HEK293 (cell line): ENCODE measurements at regions not wholly inside any gene's neighbourhood (a gene's known extent, or its start where the extent isn't known, plus 50 kb on each side); places are given as distances from the start of the nearest gene placed in this dataset.
A peak's percentile ranks its signal among the peaks of the same experiment; 100 is the strongest.

ENCODE experiments used
- CTCF ChIA-PET: fragments of 350-600 bp; formaldehyde crosslinking; extraction: SDS; loops from one replicate; lab custom pipeline; 2021; ENCODE audit warnings: antibody characterized with exemption; lab: Yijun Ruan, JAX
- POLR2A ChIA-PET: fragments of 300-600 bp; formaldehyde crosslinking; extraction: SDS; loops from one replicate; lab custom pipeline; 2020; ENCODE audit warnings: antibody characterized with exemption, inconsistent platforms; lab: Yijun Ruan, JAX
- H3K27ac ChIP-seq: fragments of 200-500 bp; sonication (Bioruptor generic); 2 replicates; pipeline ENCODE4 v1.5.1; 2014; ENCODE audit warnings: low read depth, low read length, control low read depth, inconsistent platforms; ENCODE audit errors: extremely low read depth
- H3K36me3 ChIP-seq, 2 experiments: fragments of 200-500 bp in 1 of 2; sonication (Bioruptor generic) in 1 of 2; 1 replicate in 1 of 2; 2 replicates in 1 of 2; pipeline ENCODE4 v1.5.1; 2014 to 2017; ENCODE audit warnings: inconsistent platforms in 2 of 2, low read length in 2 of 2; ENCODE audit not compliant: control insufficient read depth in 2 of 2, insufficient read depth in 1 of 2
- H3K4me1 ChIP-seq: fragments of 200-500 bp; sonication (Bioruptor generic); 2 replicates; pipeline ENCODE4 v1.5.1; 2014; ENCODE audit warnings: mild to moderate bottlenecking, low read length, inconsistent platforms; ENCODE audit not compliant: control insufficient read depth, insufficient read depth
- H3K4me3 ChIP-seq: 2 replicates; pipeline ENCODE4 v1.5.1; 2011; ENCODE audit warnings: low read depth, mild to moderate bottlenecking, control low read depth, low read length, moderate library complexity
- H3K9me3 ChIP-seq: fragments of 200-500 bp; sonication (Bioruptor generic); 2 replicates; pipeline ENCODE4 v1.5.1; 2014; ENCODE audit warnings: low read depth, low read length, inconsistent platforms; ENCODE audit not compliant: control insufficient read depth, insufficient read depth
- FEZF1 ChIP-seq: fragments of 450-650 bp; formaldehyde crosslinking; IDR thresholded peaks from 2 replicates; pipeline ENCODE4 v1.5.1; 2016; ENCODE audit warnings: missing biosample characterization, missing genetic modification characterization
- GLIS2 ChIP-seq: fragments of 450-650 bp; formaldehyde crosslinking; IDR thresholded peaks from 2 replicates; pipeline ENCODE4 v1.5.1; 2016; ENCODE audit warnings: missing biosample characterization, missing genetic modification characterization
- MEIS1 ChIP-seq: sonication (generic); formaldehyde crosslinking; IDR thresholded peaks from 2 replicates; pipeline ENCODE4 v1.8.1; 2022; ENCODE audit warnings: missing genetic modification reagents, mild to moderate bottlenecking, borderline replicate concordance
- MYNN ChIP-seq: fragments of 450-650 bp; formaldehyde crosslinking; IDR thresholded peaks from 2 replicates; pipeline ENCODE4 v1.5.1; 2016; ENCODE audit warnings: missing biosample characterization, missing genetic modification characterization, borderline replicate concordance
- MZF1 ChIP-seq: fragments of 450-650 bp; formaldehyde crosslinking; IDR thresholded peaks from 2 replicates; pipeline ENCODE4 v1.5.1; 2017; ENCODE audit warnings: missing biosample characterization, missing genetic modification characterization, borderline replicate concordance
- OSR2 ChIP-seq: fragments of 450-650 bp; formaldehyde crosslinking; IDR thresholded peaks from 2 replicates; pipeline ENCODE4 v1.5.1; 2016; ENCODE audit warnings: missing biosample characterization, missing genetic modification characterization
- ZBTB17 ChIP-seq: fragments of 450-650 bp; formaldehyde crosslinking; IDR thresholded peaks from 2 replicates; pipeline ENCODE4 v1.5.1; 2016; ENCODE audit warnings: missing biosample characterization, missing genetic modification characterization
- ZBTB20 ChIP-seq: fragments of 450-650 bp; formaldehyde crosslinking; IDR thresholded peaks from 2 replicates; pipeline ENCODE4 v1.5.1; 2016; ENCODE audit warnings: missing biosample characterization, missing genetic modification characterization
- ZFP37 ChIP-seq: fragments of 450-650 bp; formaldehyde crosslinking; IDR thresholded peaks from 2 replicates; pipeline ENCODE4 v1.5.1; 2016; ENCODE audit warnings: missing biosample characterization, missing genetic modification characterization
- ZNF10 ChIP-seq: fragments of 450-650 bp; formaldehyde crosslinking; IDR thresholded peaks from 2 replicates; pipeline ENCODE4 v1.5.1; 2017; ENCODE audit warnings: missing biosample characterization, missing genetic modification characterization
- ZNF138 ChIP-seq: fragments of 450-650 bp; formaldehyde crosslinking; IDR thresholded peaks from 2 replicates; pipeline ENCODE4 v1.5.1; 2016; ENCODE audit warnings: missing biosample characterization, missing genetic modification characterization, borderline replicate concordance
- ZNF140 ChIP-seq: fragments of 450-650 bp; formaldehyde crosslinking; IDR thresholded peaks from 2 replicates; pipeline ENCODE4 v1.5.1; 2016; ENCODE audit warnings: missing biosample characterization, missing genetic modification characterization
- ZNF16 ChIP-seq: fragments of 450-650 bp; formaldehyde crosslinking; IDR thresholded peaks from 2 replicates; pipeline ENCODE4 v1.5.1; 2016; ENCODE audit warnings: low read depth, missing biosample characterization, missing genetic modification characterization
- ZNF184 ChIP-seq: fragments of 450-650 bp; IDR thresholded peaks from 2 replicates; pipeline ENCODE4 v1.5.1; 2018; ENCODE audit warnings: missing biosample characterization, mild to moderate bottlenecking, missing genetic modification characterization
- ZNF302 ChIP-seq: fragments of 450-650 bp; formaldehyde crosslinking; IDR thresholded peaks from 2 replicates; pipeline ENCODE4 v1.5.1; 2016; ENCODE audit warnings: missing biosample characterization, missing genetic modification characterization, low read depth
- ZNF37A ChIP-seq: fragments of 450-650 bp; IDR thresholded peaks from 2 replicates; pipeline ENCODE4 v1.5.1; 2018; ENCODE audit warnings: missing biosample characterization, missing genetic modification characterization
- ZNF473 ChIP-seq: fragments of 450-650 bp; formaldehyde crosslinking; IDR thresholded peaks from 2 replicates; pipeline ENCODE4 v1.5.1; 2017; ENCODE audit warnings: missing biosample characterization, missing genetic modification characterization
- ZNF510 ChIP-seq: fragments of 450-650 bp; formaldehyde crosslinking; IDR thresholded peaks from 2 replicates; pipeline ENCODE4 v1.5.1; 2018; ENCODE audit warnings: mild to moderate bottlenecking, missing genetic modification characterization, missing biosample characterization; ENCODE audit not compliant: insufficient replicate concordance
- ZNF521 ChIP-seq: fragments of 450-650 bp; formaldehyde crosslinking; IDR thresholded peaks from 2 replicates; pipeline ENCODE4 v1.5.1; 2017; ENCODE audit warnings: missing biosample characterization, mild to moderate bottlenecking, missing genetic modification characterization
- ZNF621 ChIP-seq: fragments of 450-650 bp; formaldehyde crosslinking; IDR thresholded peaks from 2 replicates; pipeline ENCODE4 v1.5.1; 2017; ENCODE audit warnings: missing biosample characterization, missing genetic modification characterization
- ZNF654 ChIP-seq: fragments of 450-650 bp; formaldehyde crosslinking; IDR thresholded peaks from 2 replicates; pipeline ENCODE4 v1.5.1; 2016; ENCODE audit warnings: low read depth, missing biosample characterization, missing genetic modification characterization
- ZXDB ChIP-seq: fragments of 450-650 bp; formaldehyde crosslinking; IDR thresholded peaks from 2 replicates; pipeline ENCODE4 v1.5.1; 2016; ENCODE audit warnings: missing biosample characterization, missing genetic modification characterization
- TF ChIP-seq, protein P1 (sequence below): fragments of 450-650 bp; formaldehyde crosslinking; IDR thresholded peaks from 2 replicates; pipeline ENCODE4 v1.5.1; 2016; ENCODE audit warnings: missing biosample characterization, missing genetic modification characterization
- TF ChIP-seq, protein P2 (sequence below): fragments of 450-650 bp; formaldehyde crosslinking; IDR thresholded peaks from 2 replicates; pipeline ENCODE4 v1.5.1; 2016; ENCODE audit warnings: missing biosample characterization, missing genetic modification characterization, low read depth
- TF ChIP-seq, protein P3 (sequence below): fragments of 450-650 bp; formaldehyde crosslinking; IDR thresholded peaks from 2 replicates; pipeline ENCODE4 v1.5.1; 2016; ENCODE audit warnings: missing biosample characterization, missing genetic modification characterization

DNA sequence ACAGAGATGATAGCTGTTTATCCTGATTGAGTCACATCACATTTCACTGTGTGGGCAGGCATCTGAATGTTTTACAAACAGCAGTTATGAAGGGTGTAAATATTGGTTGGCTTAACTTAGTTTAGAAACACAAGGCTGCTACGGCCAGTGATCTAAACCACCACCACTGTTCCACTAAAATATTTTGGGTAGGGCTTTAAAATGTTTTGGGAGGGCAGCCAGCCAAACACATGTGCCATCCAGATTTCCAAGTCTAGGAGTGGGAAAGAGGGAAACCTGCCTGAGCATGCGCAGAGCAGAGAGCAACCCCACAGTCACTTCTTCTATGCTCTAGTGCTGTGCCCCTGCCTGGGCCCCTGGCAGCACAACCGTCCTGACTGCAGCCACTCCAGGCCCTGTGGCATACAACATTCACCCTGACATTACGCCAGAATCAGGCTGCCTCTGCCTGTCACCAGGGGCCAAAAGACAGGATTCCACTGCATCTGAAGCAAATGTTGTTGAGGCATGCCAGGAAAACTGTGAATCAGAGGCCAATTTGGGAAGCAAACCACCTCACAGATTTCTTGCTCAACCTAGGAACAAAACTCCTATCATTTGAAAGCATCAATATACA is 74.8 kb upstream of the COL5A2 start:
- H3K27ac ChIP-seq, result no peak overlapping the region
- ChIA-PET CTCF (no interaction called here), POLR2A (no interaction called here)
- H3K4me3 ChIP-seq, result no peak overlapping the region
- TF ChIP-seq GLIS2, result no peak
- no peak for TF ChIP-seq OSR2 (tag by site-specific recombination)
- peak; percentile 62; the same call in 1 of the 2 replicates for TF ChIP-seq ZBTB20 (tag by site-specific recombination)
- H3K9me3 ChIP-seq, result no peaks in the 10 kb centered on the region
- H3K4me1 ChIP-seq, result no peaks in the 10 kb centered on the region
- no peaks in the 10 kb centered on the region for H3K36me3 ChIP-seq

DNA sequence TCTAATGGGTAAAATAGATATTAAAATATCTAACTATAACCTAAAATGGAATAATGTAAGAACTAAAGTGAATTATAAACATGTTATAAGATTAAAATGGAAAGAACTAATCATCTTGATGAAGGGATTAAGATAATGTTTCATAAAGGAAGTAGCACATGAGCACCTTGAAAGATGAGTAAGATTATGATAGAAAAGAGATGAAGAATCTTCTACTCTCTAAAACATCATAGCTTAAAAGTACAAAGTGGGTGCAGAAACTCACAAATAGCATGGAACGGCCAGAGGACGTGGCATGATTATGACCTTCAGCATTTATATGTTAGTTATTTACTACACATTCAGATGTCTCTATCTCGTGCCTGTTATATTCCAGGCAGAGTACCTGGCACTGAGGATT is 76.2 kb upstream of the COL5A2 start:
- H3K4me3 ChIP-seq, result no peak overlapping the region
- H3K36me3 ChIP-seq, result no peaks in the 10 kb centered on the region
- ChIA-PET POLR2A (no interaction called here), CTCF (no interaction called here)
- TF ChIP-seq ZNF521 (tag by site-specific recombination) (no peak), ZNF302 (tag by site-specific recombination) (no peak), ZNF16 (tag by site-specific recombination) (no peak), ZNF184 (tag by site-specific recombination) (no peak), MEIS1 (CRISPR knock-in tag) (no peak)
- TF ChIP-seq, protein P1, sequence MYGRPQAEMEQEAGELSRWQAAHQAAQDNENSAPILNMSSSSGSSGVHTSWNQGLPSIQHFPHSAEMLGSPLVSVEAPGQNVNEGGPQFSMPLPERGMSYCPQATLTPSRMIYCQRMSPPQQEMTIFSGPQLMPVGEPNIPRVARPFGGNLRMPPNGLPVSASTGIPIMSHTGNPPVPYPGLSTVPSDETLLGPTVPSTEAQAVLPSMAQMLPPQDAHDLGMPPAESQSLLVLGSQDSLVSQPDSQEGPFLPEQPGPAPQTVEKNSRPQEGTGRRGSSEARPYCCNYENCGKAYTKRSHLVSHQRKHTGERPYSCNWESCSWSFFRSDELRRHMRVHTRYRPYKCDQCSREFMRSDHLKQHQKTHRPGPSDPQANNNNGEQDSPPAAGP (tag by site-specific recombination), result no peak
- no peaks in the 10 kb centered on the region for H3K9me3 ChIP-seq
- no peak overlapping the region for H3K27ac ChIP-seq
- H3K4me1 ChIP-seq, result no peaks in the 10 kb centered on the region

DNA sequence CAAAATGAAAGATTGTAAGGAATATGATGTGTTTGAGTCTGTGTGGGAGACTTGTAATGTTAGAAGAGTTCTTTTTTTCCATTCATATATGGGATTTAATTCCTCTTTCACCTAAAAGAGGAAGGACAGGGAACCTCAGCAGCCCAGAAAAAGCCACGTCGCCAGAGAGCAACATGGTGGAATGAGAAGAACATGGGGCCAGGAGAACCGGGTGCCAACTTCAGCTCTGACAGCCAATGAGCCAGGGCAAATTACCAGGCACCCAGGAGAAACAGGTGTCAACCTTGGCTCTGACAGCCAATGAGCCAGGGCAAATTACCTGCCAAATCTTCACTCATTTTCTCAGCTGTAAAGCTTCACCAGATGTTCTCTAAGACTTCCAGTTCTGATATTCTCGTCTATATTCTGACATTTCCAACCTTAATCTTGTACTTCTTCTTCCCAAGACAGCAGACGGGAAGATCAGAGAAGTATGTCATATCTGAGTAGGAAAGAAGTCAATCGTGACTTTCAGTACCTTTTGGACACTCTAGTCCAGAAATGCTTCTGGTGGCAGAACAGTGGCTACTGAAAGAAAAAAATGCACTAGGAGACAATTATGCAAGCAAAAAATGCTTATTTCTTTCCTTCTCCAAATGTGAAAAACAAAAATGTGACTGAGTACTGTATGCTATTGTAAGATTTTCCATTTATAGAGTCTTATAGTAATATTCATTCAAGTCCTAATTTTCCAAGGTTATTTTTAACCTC is 79.2 kb upstream of the COL5A2 start:
- no peak overlapping the region for H3K4me3 ChIP-seq
- TF ChIP-seq OSR2 (tag by site-specific recombination) (no peak), ZFP37 (tag by site-specific recombination) (no peak), ZBTB17 (tag by site-specific recombination) (no peak), ZNF140 (tag by site-specific recombination) (no peak), ZXDB (tag by site-specific recombination) (no peak), MZF1 (tag by site-specific recombination) (no peak), ZNF37A (tag by site-specific recombination) (no peak), ZNF621 (tag by site-specific recombination) (no peak), ZNF138 (tag by site-specific recombination) (no peak), ZNF473 (no peak), FEZF1 (tag by site-specific recombination) (no peak), ZNF510 (tag by site-specific recombination) (no peak), ZNF654 (tag by site-specific recombination) (no peak), ZNF10 (no peak), MYNN (tag by site-specific recombination) (no peak)
- TF ChIP-seq, protein P2, sequence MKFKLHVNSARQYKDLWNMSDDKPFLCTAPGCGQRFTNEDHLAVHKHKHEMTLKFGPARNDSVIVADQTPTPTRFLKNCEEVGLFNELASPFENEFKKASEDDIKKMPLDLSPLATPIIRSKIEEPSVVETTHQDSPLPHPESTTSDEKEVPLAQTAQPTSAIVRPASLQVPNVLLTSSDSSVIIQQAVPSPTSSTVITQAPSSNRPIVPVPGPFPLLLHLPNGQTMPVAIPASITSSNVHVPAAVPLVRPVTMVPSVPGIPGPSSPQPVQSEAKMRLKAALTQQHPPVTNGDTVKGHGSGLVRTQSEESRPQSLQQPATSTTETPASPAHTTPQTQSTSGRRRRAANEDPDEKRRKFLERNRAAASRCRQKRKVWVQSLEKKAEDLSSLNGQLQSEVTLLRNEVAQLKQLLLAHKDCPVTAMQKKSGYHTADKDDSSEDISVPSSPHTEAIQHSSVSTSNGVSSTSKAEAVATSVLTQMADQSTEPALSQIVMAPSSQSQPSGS, result no peak
- TF ChIP-seq, protein P3, sequence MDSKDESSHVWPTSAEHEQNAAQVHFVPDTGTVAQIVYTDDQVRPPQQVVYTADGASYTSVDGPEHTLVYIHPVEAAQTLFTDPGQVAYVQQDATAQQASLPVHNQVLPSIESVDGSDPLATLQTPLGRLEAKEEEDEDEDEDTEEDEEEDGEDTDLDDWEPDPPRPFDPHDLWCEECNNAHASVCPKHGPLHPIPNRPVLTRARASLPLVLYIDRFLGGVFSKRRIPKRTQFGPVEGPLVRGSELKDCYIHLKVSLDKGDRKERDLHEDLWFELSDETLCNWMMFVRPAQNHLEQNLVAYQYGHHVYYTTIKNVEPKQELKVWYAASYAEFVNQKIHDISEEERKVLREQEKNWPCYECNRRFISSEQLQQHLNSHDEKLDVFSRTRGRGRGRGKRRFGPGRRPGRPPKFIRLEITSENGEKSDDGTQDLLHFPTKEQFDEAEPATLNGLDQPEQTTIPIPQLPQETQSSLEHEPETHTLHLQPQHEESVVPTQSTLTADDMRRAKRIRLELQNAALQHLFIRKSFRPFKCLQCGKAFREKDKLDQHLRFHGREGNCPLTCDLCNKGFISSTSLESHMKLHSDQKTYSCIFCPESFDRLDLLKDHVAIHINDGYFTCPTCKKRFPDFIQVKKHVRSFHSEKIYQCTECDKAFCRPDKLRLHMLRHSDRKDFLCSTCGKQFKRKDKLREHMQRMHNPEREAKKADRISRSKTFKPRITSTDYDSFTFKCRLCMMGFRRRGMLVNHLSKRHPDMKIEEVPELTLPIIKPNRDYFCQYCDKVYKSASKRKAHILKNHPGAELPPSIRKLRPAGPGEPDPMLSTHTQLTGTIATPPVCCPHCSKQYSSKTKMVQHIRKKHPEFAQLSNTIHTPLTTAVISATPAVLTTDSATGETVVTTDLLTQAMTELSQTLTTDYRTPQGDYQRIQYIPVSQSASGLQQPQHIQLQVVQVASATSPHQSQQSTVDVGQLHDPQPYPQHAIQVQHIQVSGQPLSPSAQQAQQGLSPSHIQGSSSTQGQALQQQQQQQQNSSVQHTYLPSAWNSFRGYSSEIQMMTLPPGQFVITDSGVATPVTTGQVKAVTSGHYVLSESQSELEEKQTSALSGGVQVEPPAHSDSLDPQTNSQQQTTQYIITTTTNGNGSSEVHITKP, result no peak
- POLR2A ChIA-PET, result no interaction called here
- H3K4me1 ChIP-seq, result no peaks in the 10 kb centered on the region
- H3K36me3 ChIP-seq, result no peaks in the 10 kb centered on the region
- H3K9me3 ChIP-seq, result no peaks in the 10 kb centered on the region
- no peak overlapping the region for H3K27ac ChIP-seq
- CTCF ChIA-PET, result no interaction called here
